ENCODE measurements at regions not wholly inside any gene's neighbourhood (a gene's known extent, or its start where the extent isn't known, plus 50 kb on each side); places are given as distances from the start of the nearest gene placed in this dataset.

DNA sequence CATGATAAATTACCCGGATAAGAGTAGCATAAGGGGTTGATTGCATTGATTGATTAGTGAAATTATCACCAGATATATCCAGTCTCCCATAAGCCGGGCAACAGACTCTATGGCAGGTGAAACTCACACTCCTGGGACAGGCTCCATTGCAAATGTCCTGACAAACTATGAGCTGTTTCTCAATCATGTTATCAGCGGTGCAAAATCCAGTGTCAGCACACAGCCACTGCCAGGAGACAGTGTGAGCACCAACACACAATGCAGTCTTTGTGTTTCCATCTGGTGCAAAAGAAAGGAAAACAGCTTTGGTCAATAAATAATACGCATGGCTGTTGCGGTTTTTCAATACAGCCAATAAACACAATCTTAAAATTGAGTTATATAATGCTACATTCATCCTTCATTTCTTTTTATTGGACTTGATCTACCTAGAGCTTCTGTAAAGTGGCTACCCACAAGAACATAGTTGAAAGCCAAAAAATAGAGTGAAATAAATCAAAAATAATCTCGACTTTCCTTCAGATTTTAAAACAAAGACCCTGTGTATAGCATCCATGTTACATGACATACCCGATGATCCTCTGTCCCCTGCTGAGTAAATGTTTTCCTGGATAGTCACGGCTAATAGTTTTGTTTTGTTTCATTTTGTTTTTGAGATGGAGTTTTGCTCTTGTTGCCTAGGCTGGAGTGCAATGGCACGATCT is 64.3 kb upstream of the AFDN start:
- no peak for DNase-seq
- Histone ChIP-seq H3K4me3 (no peak overlapping the region), H3K27me3 (no peaks in the 10 kb centered on the region), H3K9me3 (no peaks in the 10 kb centered on the region), H3K36me3 (no peaks in the 10 kb centered on the region)

DNA sequence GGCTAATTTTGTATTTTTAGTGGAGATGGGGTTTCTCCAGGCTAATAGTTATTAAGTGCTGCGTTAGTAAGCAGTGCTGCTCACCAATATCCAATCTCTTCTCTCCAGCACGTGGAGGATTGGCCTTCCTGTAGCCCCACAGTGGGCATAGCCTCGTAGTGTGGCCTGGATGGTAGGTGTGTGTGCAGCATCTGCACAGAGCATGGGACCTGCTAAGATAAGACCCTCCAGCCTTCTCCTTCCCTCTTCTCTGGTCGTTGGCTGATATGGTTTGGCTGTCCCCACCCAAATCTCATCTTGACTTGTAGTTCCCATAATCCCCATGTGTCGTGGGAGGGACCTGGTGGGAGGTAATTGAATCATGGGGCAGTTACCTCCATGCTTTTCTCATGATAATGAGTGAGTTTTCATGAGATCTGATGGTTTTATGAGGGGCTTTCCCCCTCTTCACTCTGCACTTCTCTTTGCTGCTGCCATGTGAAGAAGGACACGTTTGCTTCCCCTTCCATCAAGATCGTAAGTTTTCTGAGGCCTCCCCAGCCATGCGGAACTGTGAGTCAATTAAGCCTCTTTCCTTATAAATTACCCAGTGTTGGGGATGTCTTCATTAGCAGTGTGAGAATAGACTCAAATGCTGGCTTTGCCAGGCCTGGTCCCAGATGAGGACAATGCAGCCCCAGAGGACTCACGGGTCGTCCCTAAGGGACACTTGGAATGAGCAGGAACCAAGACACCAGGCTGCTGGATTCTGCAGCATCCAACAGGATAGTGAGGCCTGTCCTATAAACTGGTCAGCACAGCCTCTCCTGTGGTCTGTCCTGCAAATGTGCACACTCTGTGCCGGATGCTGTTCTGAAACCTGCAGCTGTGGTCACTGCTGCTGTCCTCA is 63.4 kb upstream of the AFDN start:
- Histone ChIP-seq H3K4me3 (no peak overlapping the region), H3K9me3 (no peaks in the 10 kb centered on the region), H3K27me3 (no peaks in the 10 kb centered on the region), H3K36me3 (no peaks in the 10 kb centered on the region)
- no peak for DNase-seq

DNA sequence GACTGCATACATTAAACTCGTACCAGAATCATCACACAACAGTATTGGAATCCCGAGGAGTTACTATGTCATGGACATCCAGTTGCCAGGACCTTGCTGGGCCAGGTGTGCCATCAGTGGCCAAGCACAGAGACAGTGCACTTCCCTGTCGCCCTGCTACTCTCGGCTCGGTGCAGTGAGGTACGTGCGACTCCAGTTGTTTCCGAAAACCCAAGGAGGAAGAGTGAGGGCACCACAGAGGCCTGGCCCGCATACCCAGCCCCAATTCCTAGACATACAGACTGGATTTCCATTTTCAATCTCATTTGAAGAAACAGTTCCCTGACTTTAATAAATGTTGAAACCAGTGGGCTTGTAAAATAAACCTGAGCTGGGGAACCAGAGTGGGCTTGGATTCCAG is 62.5 kb upstream of the AFDN start:
- no peak for DNase-seq

DNA sequence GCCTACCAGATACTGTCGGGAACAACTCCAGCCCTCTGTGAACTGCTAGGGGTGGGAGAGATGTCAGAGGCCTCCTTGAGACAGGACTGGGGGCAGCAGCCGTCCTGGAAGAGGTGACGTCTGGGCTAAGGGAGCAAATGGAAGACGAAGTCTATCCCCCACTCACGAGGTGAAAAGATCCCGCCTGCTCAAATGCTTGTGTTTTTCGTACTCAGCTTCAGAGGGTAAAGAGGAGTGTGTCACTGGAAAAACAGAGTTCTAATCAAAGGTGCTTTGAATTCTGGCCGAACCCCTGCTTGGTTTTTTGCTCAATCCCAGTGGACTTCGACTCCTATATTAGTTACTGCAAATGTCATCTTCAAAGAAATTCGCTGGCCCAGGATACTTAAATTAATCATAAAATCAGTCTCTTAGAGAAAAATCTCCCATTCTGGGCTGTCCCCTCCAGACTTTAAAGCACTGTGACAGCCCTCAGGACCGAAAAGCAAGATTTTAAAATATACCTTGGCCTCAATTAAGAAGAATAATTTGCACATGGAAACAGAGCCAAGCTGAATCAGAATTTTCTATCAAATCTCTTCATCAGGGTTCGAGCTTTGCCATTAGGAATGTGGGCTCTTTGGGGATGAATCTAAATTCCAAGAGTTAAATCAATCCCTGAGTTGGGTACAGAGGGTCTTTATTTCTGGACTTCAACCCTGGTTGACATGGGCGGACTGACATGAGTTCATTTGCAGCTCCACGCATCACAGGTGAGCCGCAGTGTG is 61.8 kb upstream of the AFDN start:
- no peak overlapping the region for H3K4me3 ChIP-seq
- H3K27me3 ChIP-seq, result no peaks in the 10 kb centered on the region
- H3K36me3 ChIP-seq, result no peaks in the 10 kb centered on the region
- H3K9me3 ChIP-seq, result no peaks in the 10 kb centered on the region
- DNase-seq, result no peak

More for the DNA sequence above, 62.5 kb upstream of the AFDN start:
- Histone ChIP-seq H3K36me3 (no peaks in the 10 kb centered on the region), H3K27me3 (no peaks in the 10 kb centered on the region), H3K4me3 (no peak overlapping the region), H3K9me3 (no peaks in the 10 kb centered on the region)

DNA sequence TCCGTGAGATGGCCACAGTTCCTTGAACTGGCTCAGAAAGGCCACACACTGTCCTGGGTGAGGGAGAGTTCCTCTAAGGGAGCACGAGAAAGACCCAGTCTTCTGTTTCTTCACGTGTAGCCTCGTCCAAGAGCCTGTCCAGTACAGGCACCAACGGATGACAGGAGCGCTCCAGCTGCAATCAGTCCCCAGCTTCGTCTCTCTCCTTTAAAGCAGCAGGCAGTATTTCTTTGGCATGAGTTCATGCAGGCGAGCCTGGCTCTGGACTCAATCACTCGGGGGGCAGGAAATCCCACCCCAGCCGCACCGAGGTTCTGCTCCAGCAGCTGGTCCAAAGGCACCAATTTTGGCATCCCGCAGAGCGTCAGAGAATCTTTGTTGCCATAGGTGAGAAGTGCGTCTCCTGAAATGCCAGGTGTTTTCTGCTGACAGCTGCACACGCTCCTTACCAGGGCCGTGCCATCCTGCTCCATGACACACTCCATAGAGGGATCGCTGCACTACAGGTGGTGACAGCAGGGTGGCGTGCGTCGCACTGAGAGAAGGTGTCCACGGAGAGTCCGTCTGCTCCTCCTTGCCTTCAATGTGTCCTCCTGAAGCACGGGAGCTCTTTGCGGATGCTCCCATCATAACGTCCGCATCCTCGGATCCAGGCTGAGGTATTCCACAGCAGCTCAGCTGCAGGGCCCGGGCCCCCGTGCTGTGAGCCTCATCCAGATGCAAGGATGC is 59.6 kb upstream of the AFDN start:
- no peak for DNase-seq
- Histone ChIP-seq H3K4me3 (no peak overlapping the region), H3K36me3 (no peaks in the 10 kb centered on the region), H3K27me3 (no peaks in the 10 kb centered on the region; the same call in 1 of the 2 replicates), H3K9me3 (no peaks in the 10 kb centered on the region)

DNA sequence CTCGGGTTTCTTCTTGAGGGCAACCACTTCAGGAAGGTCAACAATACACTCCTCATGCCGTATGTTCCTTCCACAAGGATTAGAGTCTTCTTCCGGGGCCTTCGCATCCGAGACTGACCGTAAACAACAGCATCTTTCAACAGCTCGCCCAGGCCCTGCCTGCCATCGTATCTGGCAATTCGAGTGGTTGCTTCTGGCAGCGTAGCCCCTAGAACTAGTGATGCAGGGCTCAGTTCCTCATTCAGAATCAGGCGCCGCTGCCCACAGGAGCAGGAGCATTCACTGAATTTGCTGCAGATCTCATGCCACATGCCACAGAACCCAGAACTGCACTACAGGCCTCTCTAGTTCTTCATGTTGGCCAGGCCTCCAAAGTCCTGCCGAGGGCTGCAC is 59.0 kb upstream of the AFDN start:
- no peaks in the 10 kb centered on the region for H3K36me3 ChIP-seq
- no peak overlapping the region for H3K4me3 ChIP-seq
- H3K27me3 ChIP-seq, result no peaks in the 10 kb centered on the region; the same call in 1 of the 2 replicates
- no peak for DNase-seq
- H3K9me3 ChIP-seq, result no peaks in the 10 kb centered on the region

DNA sequence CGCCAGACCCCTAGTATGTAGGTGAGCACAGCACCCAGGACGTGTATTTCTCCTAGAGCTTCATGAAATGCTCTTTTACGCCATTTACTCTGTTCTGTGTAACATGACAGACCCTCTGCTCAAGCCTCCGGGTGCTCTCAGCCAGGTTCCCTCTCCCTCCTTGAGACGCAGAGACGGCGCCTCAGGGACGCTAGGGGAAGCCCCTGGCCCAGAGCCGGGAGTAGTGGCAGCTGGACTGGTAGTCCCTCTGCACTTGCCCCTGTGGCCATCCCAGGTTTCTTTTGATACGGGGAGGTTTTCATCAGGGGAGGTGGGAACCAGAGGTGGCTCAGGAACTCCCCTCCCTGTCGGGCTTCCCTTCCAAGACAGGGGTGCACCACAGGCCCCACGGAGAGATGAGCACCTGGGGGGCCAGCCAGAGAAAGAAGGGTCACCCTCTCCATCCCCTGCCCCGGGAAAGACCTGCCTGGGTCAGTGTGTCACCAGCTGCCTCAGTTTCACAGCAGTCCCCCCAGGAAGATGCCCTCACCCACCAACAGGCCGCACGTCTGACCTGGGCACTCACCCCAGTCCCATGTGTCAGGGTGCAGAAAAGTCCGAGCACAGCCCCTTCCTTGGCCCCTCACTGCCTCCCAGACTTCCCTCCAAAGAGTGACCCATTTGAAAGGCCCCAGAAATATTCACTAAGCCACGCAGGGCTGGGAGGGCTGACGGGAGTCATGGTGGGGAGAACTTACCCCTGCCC is 58.1 kb upstream of the AFDN start:
- Histone ChIP-seq H3K36me3 (no peaks in the 10 kb centered on the region), H3K27me3 (no peaks in the 10 kb centered on the region; the same call in 1 of the 2 replicates), H3K4me3 (no peak overlapping the region), H3K9me3 (no peaks in the 10 kb centered on the region)
- no peak for DNase-seq

DNA sequence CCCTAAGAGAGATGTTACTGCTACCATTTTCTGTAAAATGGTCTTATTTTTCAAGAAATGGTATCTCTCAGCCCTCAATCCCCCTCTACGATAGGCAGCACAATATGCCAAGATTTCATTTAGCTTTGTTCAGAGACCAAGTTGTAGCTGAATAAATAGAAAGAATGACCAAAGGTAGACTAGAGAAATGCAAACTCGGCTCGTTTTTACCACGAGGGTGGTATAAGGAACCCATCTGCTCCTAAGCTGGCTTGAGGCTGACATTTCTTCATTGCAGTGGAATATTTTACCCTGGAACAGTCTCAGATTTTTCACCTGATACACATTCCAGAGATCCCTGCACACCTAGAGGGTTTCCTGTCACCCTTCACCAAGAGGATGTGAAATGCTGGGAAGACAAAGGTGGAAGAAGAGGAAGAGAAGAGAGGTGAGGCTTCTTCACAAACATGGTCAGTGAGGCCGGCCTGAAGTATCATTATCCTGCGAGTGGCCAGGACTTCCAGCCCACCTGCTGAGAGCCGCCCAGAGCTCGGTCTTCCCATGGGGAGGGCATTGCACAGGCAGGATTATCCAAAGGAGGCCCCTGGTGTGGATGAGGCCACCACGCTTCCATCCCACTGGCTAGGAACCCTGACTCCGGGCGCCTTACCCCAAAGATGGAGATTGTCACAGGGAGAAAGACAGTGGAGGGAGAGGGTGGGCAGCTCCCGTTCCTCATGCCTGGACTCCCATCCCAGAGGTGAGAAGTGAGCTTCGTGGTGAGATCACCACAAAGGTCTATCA is 57.1 kb upstream of the AFDN start:
- DNase-seq, result no peak
- H3K9me3 ChIP-seq, result no peaks in the 10 kb centered on the region

DNA sequence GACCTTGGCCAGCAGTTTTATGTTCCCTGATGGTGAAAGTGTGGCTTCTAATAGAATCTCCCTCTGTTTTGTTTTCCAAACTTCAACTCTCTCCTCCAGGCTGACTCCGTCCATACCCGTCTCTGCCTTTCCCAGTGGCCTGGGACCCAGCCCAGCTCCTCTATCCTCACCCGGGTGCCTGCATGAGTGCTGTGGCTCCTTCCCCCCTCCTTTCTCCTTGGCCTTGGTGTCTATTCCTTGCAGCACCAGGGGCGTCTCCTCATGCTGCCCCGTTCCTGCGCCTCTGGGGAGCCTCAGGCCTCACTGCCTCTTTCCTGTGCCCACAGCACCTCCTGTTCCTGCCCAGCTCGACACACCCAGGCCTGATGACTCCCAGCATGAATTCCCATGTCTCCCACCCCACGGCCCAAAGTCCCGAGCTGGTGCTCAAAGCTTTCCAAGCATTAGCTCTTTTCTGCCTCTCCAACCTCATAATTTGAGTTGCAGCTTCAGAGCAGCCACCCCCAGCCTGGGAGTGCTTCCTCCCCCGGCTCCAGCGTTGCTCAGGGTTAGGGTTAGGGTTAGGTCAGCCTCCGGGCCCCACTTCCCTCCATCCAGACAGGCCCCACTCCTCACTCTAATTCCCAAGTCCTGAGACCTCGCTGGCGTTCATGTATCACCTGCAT is 56.3 kb upstream of the AFDN start:
- no peaks in the 10 kb centered on the region for H3K9me3 ChIP-seq
- DNase-seq, result no peak
- no peak overlapping the region for H3K4me3 ChIP-seq
- H3K27me3 ChIP-seq, result no peaks in the 10 kb centered on the region; the same call in 1 of the 2 replicates
- no peaks in the 10 kb centered on the region for H3K36me3 ChIP-seq

More for the DNA sequence above, 57.1 kb upstream of the AFDN start:
- H3K4me3 ChIP-seq, result no peak overlapping the region
- H3K27me3 ChIP-seq, result no peaks in the 10 kb centered on the region; the same call in 1 of the 2 replicates
- no peaks in the 10 kb centered on the region for H3K36me3 ChIP-seq

DNA sequence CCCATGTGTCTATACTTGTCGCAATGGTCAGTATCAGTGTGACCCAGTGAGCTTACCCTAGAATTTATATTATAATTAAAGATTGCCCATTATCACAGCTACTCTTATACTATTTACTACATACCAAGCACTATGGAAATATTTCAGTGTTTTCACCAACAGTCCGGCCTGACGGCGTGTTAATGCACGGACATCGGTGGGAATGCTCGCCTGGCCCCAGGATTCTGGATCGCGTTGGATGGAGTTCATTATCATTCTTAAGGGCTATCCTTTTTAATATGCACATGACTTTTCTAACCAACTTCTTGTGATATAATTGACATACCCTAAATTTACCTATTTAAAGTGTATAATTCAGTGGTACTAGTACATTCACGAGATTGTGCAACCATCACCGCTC is 51.8 kb upstream of the AFDN start:
- H3K9me3 ChIP-seq, result no peaks in the 10 kb centered on the region
- H3K27me3 ChIP-seq, result no peaks in the 10 kb centered on the region; the same call in 1 of the 2 replicates
- DNase-seq, result no peak
- no peaks in the 10 kb centered on the region for H3K36me3 ChIP-seq
- no peak overlapping the region for H3K4me3 ChIP-seq

DNA sequence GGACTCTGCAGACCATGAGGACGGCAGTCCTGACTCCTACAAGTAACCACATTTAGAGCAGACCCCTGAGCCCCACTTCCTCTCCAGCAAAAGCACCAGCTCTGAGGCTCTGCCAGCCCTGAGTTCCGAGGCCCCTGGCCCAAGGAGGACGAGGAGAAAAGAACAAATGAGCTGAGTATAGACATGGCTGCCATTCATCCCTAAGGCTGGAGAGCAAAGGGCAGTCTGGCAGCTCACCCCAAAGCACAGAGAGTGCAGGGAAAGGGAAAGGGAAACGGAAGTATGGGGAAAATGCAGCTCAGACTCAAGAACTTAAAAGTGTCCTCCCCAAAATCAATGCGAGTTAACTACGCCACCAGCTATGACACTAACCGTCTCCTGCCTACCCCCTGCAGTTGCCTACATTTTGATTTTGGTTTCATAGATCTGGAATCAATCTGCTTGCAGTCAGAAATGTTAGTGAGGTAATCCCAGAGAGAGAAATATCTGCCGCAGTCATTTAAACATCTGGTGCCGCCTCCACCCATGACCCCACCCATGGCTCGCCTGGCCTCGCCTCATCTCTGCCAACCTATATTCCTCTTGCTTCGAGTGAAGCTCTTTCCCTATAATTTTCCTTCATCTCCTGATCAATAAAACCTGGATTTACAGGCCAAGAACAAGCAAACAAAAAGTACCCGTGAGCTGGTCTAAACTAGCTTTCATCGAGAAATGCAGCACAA is 49.6 kb upstream of the AFDN start:
- H3K36me3 ChIP-seq, result no peaks in the 10 kb centered on the region
- H3K27me3 ChIP-seq, result no peaks in the 10 kb centered on the region
- DNase-seq, result no peak
- no peaks in the 10 kb centered on the region for H3K9me3 ChIP-seq
- no peak overlapping the region for H3K4me3 ChIP-seq
